ENCODE measurements at regions not wholly inside any gene's neighbourhood (a gene's known extent, or its start where the extent isn't known, plus 50 kb on each side); places are given as distances from the start of the nearest gene placed in this dataset.

DNA sequence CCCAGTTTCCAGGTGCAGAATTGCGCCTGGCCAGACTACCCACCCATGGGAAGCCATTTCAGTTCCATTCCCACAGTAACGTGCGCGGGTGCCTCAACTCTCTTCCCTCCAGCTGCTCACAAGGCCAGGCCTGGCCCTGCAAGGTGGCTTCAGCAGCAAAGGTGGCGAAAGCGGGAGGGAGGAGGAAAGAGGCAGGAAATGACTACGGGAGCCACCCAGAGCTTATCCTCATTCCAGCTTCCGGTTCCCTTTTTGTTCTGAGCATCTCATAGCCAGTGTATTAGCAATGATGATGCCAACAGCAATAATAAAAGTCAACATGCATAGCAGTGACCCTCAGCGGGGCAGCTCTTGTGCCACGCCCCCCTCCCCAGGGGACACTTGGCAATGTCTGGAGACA lies 101.5 kb upstream of the BOD1 start:
- no peak for DNase-seq

DNA sequence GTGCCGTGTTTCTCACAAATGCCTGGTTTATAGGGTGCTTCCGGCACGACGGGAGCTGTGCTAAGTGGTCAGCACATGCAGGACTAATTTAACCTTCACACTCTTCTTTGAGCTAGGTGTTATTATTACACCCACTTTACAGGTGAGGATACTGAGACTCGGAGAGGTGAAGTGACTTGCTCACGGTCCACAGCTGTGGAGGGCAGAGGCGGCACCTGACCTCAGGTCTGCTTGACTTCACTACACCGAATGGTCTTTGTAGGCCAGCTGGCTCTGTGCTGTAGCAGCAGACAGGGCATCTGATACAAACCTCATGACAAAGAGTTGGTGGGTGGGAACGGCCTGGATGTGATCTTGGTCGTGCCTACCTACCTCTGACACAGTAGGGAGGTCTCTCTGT lies 102.0 kb upstream of the BOD1 start:
- DNase-seq: no peak

GRCh38 chr5:173719731-173720082 lies 103.3 kb upstream of the BOD1 start:
- DNase-seq: no peak

DNA sequence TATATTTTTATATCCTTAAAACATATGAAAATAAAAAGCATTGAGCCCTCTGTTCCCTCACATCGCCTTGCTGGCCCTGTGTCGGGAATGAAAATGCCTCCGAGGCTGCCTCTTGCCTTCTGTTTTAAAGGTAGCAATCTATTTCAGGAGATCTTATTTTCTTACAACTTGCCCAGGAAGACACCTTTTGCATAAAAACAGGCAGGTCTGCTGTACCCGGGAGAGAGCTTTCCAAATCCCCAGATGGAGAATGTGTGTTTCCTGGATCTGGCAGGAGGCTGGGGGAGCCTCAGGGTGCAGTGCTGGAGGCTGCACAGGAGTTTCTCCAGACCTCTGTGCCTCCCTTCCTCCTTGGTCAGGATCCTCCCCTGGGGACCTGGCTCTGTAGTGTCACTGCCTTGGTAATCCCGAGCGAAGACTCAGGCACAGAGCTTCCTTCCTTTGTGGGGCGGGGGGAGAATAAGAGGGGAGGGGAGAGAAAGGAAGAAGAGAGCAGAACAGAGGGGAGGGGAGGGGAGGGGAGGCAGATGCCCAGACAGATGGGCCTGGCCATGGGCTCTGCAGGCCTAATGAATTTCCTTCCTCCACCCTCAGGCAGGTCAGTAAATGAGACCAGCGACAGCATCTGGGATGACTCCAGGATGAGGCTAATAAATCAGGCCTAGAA lies 104.0 kb upstream of the BOD1 start:
- DNase-seq: no peak

DNA sequence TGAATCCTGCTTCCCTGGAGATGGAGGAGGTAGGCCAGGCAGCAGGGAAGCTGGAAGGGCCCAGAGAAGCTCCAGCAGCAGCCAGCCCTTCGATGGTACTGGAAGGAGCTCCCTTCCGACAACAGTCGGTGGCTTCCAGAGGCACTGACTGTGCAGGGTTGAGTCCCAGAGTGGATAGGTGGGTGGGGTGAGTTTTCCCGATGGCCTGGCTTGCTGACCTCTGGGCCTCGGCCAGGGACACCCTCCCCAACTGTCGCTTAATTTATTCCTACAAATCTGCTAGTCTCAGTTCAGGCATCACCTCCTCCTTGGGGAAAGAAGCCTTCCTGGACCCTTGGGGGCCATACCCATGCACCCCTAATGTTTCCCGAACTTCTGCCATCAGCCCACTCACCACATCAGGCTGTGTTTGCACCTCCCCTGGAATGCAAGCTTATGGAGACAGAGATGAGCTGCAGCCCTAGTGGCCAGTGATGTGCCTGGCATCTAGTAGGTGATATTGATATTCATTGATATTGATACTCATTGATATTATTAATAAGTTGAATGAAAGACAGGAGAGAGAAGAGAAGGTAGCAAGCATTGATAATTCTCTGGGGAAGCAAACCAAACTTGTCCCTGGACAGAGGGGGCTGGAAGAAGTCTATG lies 104.6 kb upstream of the BOD1 start:
- DNase-seq: no peak

- no peak for DNase-seq
Observed at GRCh38 chr5:173721601-173722232, 105.3 kb upstream of the BOD1 start.

GRCh38 chr5:173726846-173727557 lies 110.6 kb upstream of the BOD1 start:
- no peak for DNase-seq

GRCh38 chr5:173727839-173728778 lies 111.7 kb upstream of the BOD1 start:
- DNase-seq: no peak

DNA sequence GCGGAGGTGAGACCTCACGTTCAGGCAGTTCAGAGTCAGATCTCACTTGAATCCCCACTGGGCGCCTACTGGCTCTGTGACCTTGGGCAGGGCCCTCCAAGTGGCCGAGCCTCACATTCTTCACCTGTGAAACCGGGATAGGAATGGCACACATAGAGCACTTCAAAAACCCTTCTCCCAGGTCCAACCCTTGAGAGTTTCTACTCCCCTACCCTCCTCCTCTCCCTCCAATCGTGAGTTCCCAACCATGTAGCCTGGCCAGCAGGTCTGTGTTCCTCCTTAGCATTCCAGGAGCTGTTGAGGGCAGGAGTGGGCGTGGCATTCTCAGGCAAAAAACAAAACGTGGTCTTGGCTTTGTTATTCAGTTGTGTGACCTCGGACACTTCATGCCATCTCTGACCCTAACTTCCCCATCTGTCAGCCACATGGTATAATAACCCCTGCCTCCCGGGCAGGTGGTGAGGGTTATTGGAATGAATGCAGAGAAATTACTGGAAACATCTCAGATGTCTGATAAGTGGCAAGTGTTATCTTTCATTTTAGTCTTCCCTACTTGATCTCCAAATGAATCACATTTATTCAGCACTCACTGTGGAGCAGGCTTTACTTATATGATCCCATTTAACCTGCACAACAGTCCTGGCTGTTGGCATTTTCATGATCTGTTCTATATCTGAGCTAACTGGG lies 112.8 kb upstream of the BOD1 start:
- DNase-seq: no peak

GRCh38 chr5:173730632-173731298 lies 114.3 kb upstream of the BOD1 start:
- peak in 1 of 58 donors; percentile 14 for DNase-seq

DNA sequence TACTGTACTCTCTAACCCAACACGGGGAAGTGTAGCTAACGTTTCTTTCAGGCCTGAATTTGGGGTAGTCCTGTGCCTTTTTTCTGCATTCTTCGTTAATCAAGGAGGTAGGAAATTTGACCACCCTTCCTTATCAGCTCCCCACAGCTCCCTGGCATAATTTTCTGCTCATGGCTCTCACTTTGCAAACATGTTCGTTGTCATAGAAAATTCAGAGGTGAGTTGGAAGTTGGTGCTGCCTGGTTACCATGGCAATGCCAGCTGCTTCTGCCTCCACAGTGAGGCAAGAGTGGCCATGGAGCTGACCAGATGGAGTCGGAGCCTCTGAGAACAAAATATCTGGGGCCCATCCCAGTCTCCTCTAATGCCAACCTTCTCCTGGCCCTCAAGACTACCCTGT lies 116.6 kb upstream of the BOD1 start:
- peak in 21 of 58 donors; percentile 3 to 73 (median 27) for DNase-seq

GRCh38 chr5:173733425-173733824 lies 117.0 kb upstream of the BOD1 start:
- no peak for DNase-seq

DNA sequence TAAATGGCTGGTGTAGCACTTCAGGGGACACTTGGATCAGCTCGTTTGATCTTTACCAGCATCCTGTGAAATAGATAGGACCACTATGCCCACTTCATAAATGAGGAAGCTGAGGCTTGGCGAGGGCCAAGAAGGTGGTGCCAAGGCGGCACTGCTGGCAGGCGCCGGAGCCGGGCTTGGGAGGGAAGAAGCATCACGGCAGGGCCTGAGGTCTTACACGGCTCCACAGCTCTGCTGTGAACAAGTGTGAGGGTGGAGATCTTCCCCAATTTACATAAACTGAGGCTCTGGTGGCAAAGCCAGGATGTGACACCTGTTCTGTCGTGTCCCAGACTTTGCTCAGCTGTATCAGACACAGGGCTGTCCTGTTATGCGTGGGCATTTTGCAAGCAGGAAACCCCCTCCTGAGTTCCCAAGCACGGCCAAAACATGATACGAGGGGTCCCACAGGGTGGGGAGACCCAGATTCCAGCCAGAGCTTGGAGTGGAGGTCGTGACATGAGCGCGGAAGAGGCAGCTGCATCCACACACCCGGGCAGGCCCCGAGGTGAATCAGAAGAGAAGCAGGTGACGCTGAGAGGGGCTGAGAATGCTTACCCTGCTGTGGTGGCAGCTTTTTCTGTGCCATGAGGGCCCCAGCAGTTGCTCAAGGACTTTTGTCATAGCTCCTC lies 117.5 kb upstream of the BOD1 start:
- no peak for DNase-seq

DNA sequence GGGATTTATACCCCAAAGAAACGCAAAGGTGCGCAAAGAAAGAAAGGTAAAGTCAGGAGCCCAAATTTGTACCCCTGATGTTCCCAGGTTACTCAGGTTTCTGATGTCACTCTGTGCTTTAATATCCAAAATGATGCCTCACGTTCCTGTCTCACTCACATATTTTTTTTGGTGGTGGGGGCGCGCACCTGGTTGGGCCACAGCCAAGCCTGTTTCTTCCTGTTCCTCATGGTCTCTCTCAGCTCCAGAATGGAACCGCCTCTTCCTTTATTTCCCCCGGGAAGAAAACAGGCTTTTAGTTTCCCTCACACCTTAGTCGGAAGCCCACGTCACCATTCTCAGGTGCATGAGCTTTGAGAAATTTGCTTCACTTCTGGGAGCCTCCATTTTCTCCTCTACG lies 118.3 kb upstream of the BOD1 start:
- no peak for DNase-seq

GRCh38 chr5:173735184-173735583 lies 118.7 kb upstream of the BOD1 start:
- no peak for DNase-seq

GRCh38 chr5:173735691-173736090 lies 119.2 kb upstream of the BOD1 start:
- DNase-seq: no peak

- no peak for DNase-seq
Observed at GRCh38 chr5:173736374-173736773, 119.9 kb upstream of the BOD1 start.

DNA sequence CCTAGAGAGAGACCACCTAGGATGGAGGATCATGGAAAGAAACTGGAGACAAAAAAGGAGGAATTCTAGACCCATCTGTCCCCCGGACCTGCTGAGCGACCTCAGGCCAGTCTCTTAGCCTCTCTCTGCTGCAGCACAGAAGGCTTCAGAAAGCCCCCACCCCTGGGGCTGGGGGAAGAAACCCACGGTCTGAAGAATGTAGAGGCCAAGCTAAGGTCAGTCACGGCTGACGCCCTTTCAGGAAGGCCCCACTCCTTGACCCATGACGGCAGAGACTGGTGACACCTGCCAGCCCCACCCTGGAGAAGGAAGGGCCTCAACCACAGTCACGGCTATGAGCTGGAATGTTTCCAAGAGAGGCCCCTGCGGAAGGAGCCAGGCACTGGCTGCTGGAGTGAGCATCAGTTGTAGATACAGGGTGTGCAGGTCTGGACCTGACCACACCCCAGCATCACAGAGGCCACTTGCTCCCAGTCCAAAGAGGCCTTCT lies 120.5 kb upstream of the BOD1 start:
- DNase-seq: no peak

GRCh38 chr5:173739741-173740140 lies 123.3 kb upstream of the BOD1 start:
- DNase-seq: no peak
